ENCODE measurements at regions not wholly inside any gene's neighbourhood (a gene's known extent, or its start where the extent isn't known, plus 50 kb on each side); places are given as distances from the start of the nearest gene placed in this dataset.

DNA sequence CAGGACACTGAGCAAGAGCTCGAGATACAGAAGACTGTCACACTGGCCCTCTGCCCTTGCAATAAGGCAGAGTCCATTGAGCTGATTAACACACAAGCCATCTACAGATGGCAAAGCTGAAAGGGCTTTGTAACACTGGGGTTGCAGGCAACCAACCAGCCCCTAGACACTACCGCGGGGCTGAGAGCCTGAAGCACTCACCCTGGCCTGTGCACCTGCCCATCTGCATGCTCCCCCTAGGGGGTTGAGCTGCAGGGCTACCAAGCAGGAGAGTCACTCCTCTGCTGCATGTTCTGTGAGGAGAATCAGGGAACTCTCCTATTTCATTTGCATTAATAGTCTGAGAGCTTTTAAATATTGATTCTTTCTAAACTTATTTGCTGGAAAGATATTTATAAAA lies 128.1 kb upstream of the VIPR2 start:
- POLR2A ChIA-PET = no interaction called here
- CTCF ChIA-PET = no interaction called here
- BruUV-seq (replicated peaks) = no TSS peak
- H3K27me3 ChIP-seq (replicated peaks; ENCODE audit: control insufficient read depth, insufficient read depth, low read length) = no peaks in the 10 kb centered on the region
- H3K4me3 ChIP-seq (ENCODE audit: low read depth, low read length) = no peak overlapping the region
- DNase-seq = no peak
- Mint-ChIP-seq H3K36me3 (ENCODE audit: insufficient read depth, unreplicated experiment) (no peaks in the 10 kb centered on the region), H3K4me1 (ENCODE audit: low read depth, unreplicated experiment) (no peaks in the 10 kb centered on the region), H3K4me3 (ENCODE audit: unreplicated experiment) (no peak overlapping the region), H3K27me3 (ENCODE audit: insufficient read depth, unreplicated experiment) (no peaks in the 10 kb centered on the region), H3K27ac (ENCODE audit: unreplicated experiment) (no peak overlapping the region), H3K9me3 (ENCODE audit: unreplicated experiment) (peaks cover 50% of the 10 kb centered on the region)
- peaks cover 16% of the 10 kb centered on the region; the same call in 1 of the 2 replicates for H3K9me3 ChIP-seq
- intact Hi-C loops (cut with micrococcal nuclease; ENCODE audit: unreplicated experiment) = no loop called here
- TF ChIP-seq, protein P1, sequence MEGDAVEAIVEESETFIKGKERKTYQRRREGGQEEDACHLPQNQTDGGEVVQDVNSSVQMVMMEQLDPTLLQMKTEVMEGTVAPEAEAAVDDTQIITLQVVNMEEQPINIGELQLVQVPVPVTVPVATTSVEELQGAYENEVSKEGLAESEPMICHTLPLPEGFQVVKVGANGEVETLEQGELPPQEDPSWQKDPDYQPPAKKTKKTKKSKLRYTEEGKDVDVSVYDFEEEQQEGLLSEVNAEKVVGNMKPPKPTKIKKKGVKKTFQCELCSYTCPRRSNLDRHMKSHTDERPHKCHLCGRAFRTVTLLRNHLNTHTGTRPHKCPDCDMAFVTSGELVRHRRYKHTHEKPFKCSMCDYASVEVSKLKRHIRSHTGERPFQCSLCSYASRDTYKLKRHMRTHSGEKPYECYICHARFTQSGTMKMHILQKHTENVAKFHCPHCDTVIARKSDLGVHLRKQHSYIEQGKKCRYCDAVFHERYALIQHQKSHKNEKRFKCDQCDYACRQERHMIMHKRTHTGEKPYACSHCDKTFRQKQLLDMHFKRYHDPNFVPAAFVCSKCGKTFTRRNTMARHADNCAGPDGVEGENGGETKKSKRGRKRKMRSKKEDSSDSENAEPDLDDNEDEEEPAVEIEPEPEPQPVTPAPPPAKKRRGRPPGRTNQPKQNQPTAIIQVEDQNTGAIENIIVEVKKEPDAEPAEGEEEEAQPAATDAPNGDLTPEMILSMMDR (IDR thresholded peaks at IDR 0.05; ENCODE audit: insufficient read depth in 1 of 2, low read depth in 1 of 2, low read length in 1 of 2, severe bottlenecking in 1 of 2, unreplicated experiment in 1 of 2) = no peak
- H3K36me3 ChIP-seq (ENCODE audit: control insufficient read depth, insufficient read depth, low read length) = no peaks in the 10 kb centered on the region
- no peaks in the 10 kb centered on the region for H3K4me1 ChIP-seq

DNA sequence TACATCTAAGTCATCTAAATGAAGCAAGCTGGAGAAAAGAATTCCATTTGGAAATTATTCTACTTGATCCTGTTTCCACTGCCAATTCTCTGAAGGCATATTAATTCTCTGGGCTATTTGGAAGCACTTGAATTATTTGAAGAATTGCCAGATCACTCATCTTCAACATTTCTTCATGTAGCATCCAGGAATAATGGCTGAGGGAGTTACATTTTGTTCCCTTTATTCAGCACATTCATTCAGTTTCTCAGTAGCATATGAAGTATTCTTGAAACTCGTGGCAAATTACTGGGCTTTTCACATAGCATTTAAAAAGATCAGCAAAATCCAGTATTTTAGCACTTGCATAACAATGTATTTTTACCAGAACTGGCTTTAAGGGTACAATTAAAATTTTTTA lies 127.1 kb upstream of the VIPR2 start:
- H3K36me3 ChIP-seq (ENCODE audit: control insufficient read depth, insufficient read depth, low read length) = no peaks in the 10 kb centered on the region
- intact Hi-C loops (cut with micrococcal nuclease; ENCODE audit: unreplicated experiment) = no loop called here
- H3K36me3 Mint-ChIP-seq (ENCODE audit: insufficient read depth, unreplicated experiment) = no peaks in the 10 kb centered on the region
- H3K9me3 Mint-ChIP-seq (ENCODE audit: unreplicated experiment) = peaks cover 41% of the 10 kb centered on the region
- H3K27me3 ChIP-seq (replicated peaks; ENCODE audit: control insufficient read depth, insufficient read depth, low read length) = no peaks in the 10 kb centered on the region
- CTCF ChIA-PET = no interaction called here
- TF ChIP-seq, protein P1 (IDR thresholded peaks at IDR 0.05; ENCODE audit: insufficient read depth in 1 of 2, low read depth in 1 of 2, low read length in 1 of 2, severe bottlenecking in 1 of 2, unreplicated experiment in 1 of 2) = no peak
- H3K4me3 ChIP-seq (ENCODE audit: low read depth, low read length) = no peak overlapping the region
- no peaks in the 10 kb centered on the region for H3K4me1 Mint-ChIP-seq (ENCODE audit: low read depth, unreplicated experiment)
- H3K9me3 ChIP-seq = peaks cover 16% of the 10 kb centered on the region
- no peaks in the 10 kb centered on the region for H3K4me1 ChIP-seq
- H3K27ac Mint-ChIP-seq (ENCODE audit: unreplicated experiment) = no peak overlapping the region
- DNase-seq = no peak
- POLR2A ChIA-PET = no interaction called here
- H3K27me3 Mint-ChIP-seq (ENCODE audit: insufficient read depth, unreplicated experiment) = no peaks in the 10 kb centered on the region
- no TSS peak for BruUV-seq (replicated peaks)
- H3K4me3 Mint-ChIP-seq (ENCODE audit: unreplicated experiment) = no peak overlapping the region

DNA sequence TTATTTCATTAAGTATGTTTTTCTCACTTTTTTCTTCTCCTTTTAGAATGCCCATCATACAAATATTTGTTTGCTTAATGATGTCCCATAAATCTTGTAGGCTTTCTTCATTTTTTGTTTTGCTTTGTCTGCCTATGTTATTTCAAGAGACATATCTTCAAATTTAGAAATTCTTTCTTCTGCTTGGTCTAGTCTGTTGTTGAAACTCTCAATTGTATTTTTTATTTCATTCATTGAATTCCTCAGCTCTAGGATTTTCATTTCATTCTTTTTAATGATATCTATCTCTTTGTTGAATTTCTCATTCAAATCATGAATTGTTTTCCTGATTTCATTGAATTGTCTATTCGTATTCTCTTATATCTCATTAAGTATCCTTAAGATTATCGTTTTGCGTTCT lies 125.1 kb upstream of the VIPR2 start:
- TF ChIP-seq, protein P1 (IDR thresholded peaks at IDR 0.05; ENCODE audit: insufficient read depth in 1 of 2, low read depth in 1 of 2, low read length in 1 of 2, severe bottlenecking in 1 of 2, unreplicated experiment in 1 of 2) = no peak
- DNase-seq = no peak
- no peak overlapping the region for H3K27ac Mint-ChIP-seq (ENCODE audit: unreplicated experiment)
- CTCF ChIA-PET = no interaction called here
- H3K9me3 Mint-ChIP-seq (ENCODE audit: unreplicated experiment) = peaks cover 26% of the 10 kb centered on the region
- Histone ChIP-seq H3K36me3 (ENCODE audit: control insufficient read depth, insufficient read depth, low read length) (no peaks in the 10 kb centered on the region), H3K9me3 (peaks cover 9% of the 10 kb centered on the region), H3K27me3 (replicated peaks; ENCODE audit: control insufficient read depth, insufficient read depth, low read length) (no peaks in the 10 kb centered on the region), H3K4me1 (no peaks in the 10 kb centered on the region), H3K4me3 (ENCODE audit: low read depth, low read length) (no peak overlapping the region)
- no peaks in the 10 kb centered on the region for H3K27me3 Mint-ChIP-seq (ENCODE audit: insufficient read depth, unreplicated experiment)
- H3K4me3 Mint-ChIP-seq (ENCODE audit: unreplicated experiment) = no peak overlapping the region
- H3K36me3 Mint-ChIP-seq (ENCODE audit: insufficient read depth, unreplicated experiment) = no peaks in the 10 kb centered on the region
- no TSS peak for BruUV-seq (replicated peaks)
- intact Hi-C loops (cut with micrococcal nuclease; ENCODE audit: unreplicated experiment) = no loop called here
- no peaks in the 10 kb centered on the region for H3K4me1 Mint-ChIP-seq (ENCODE audit: low read depth, unreplicated experiment)
- POLR2A ChIA-PET = no interaction called here
